ENCODE measurements at regions not wholly inside any gene's neighbourhood (a gene's known extent, or its start where the extent isn't known, plus 50 kb on each side); places are given as distances from the start of the nearest gene placed in this dataset.

GRCh38 chr2:163200741-163201140 lies 362.2 kb upstream of the KCNH7 start:
- Histone ChIP-seq H3K27ac (no peak overlapping the region), H3K4me3 (no peak overlapping the region), H3K36me3 (no peaks in the 10 kb centered on the region), H3K4me1 (no peaks in the 10 kb centered on the region), H3K9me3 (no peaks in the 10 kb centered on the region), H3K27me3 (no peaks in the 10 kb centered on the region)
- intact Hi-C loops (cut with DNase I) = no loop called here
- no peak for DNase-seq (ENCODE audit: low spot score in 2 of 2)
- TF ChIP-seq, protein P1, sequence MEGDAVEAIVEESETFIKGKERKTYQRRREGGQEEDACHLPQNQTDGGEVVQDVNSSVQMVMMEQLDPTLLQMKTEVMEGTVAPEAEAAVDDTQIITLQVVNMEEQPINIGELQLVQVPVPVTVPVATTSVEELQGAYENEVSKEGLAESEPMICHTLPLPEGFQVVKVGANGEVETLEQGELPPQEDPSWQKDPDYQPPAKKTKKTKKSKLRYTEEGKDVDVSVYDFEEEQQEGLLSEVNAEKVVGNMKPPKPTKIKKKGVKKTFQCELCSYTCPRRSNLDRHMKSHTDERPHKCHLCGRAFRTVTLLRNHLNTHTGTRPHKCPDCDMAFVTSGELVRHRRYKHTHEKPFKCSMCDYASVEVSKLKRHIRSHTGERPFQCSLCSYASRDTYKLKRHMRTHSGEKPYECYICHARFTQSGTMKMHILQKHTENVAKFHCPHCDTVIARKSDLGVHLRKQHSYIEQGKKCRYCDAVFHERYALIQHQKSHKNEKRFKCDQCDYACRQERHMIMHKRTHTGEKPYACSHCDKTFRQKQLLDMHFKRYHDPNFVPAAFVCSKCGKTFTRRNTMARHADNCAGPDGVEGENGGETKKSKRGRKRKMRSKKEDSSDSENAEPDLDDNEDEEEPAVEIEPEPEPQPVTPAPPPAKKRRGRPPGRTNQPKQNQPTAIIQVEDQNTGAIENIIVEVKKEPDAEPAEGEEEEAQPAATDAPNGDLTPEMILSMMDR (IDR thresholded peaks at IDR 0.05) = no peak

- H3K36me3 ChIP-seq = no peaks in the 10 kb centered on the region
- H3K27ac ChIP-seq = no peak overlapping the region
- no peak overlapping the region for H3K4me3 ChIP-seq
- H3K9me3 ChIP-seq = no peaks in the 10 kb centered on the region
- intact Hi-C loops (cut with DNase I) = no loop called here
- TF ChIP-seq, protein P1 (IDR thresholded peaks at IDR 0.05) = no peak
- no peaks in the 10 kb centered on the region for H3K4me1 ChIP-seq
- no peaks in the 10 kb centered on the region for H3K27me3 ChIP-seq
- DNase-seq (ENCODE audit: low spot score in 2 of 2) = no peak
Observed at GRCh38 chr2:163198972-163199371, 360.4 kb upstream of the KCNH7 start.

DNA sequence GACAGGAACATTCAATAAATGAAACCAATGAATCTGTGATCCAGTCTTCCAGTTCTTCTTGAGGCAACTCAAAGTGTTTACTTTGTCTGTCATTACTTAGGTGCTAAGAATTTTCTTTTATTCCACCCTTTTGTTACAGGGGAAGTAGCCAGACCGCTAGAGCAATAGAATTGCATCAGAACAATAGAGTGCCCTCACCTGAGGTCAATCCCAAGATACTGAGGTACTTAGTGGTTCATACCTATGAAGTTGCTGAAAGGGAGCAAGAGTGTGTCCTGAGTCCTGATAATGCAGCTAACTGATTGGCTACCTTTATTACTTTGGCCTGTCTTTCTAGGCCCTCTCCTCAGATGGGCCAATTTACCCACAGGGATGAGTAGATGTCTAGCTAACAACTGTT lies 359.4 kb upstream of the KCNH7 start:
- no peaks in the 10 kb centered on the region for H3K4me1 ChIP-seq
- no peaks in the 10 kb centered on the region for H3K36me3 ChIP-seq
- intact Hi-C loops (cut with DNase I) = no loop called here
- H3K27me3 ChIP-seq = no peaks in the 10 kb centered on the region
- no peaks in the 10 kb centered on the region for H3K9me3 ChIP-seq
- DNase-seq (ENCODE audit: low spot score in 2 of 2) = no peak
- no peak overlapping the region for H3K27ac ChIP-seq
- H3K4me3 ChIP-seq = no peak overlapping the region
- TF ChIP-seq, protein P1 (IDR thresholded peaks at IDR 0.05) = no peak

- intact Hi-C loops (cut with DNase I) = loop anchor here (5.0 kb wide), 1 partner anchor 1236 kb away; no protein-coding TSS in a partner anchor
- TF ChIP-seq, protein P1 (IDR thresholded peaks at IDR 0.05) = peak; percentile 10 to 63 (median 41)
Observed at GRCh38 chr2:163191372-163191771, 352.8 kb upstream of the KCNH7 start.

GRCh38 chr2:163187995-163188655 lies 349.6 kb upstream of the KCNH7 start:
- no peaks in the 10 kb centered on the region for H3K36me3 ChIP-seq
- intact Hi-C loops (cut with DNase I) = no loop called here
- TF ChIP-seq, protein P1 (IDR thresholded peaks at IDR 0.05) = no peak
- no peaks in the 10 kb centered on the region for H3K27me3 ChIP-seq
- no peak for DNase-seq (ENCODE audit: low spot score in 2 of 2)
- no peaks in the 10 kb centered on the region for H3K9me3 ChIP-seq
- H3K27ac ChIP-seq = no peak overlapping the region
- H3K4me3 ChIP-seq = no peak overlapping the region
- no peaks in the 10 kb centered on the region for H3K4me1 ChIP-seq

More at GRCh38 chr2:163191372-163191771, 352.8 kb upstream of the KCNH7 start:
- Histone ChIP-seq H3K36me3 (no peaks in the 10 kb centered on the region), H3K4me3 (no peak overlapping the region), H3K4me1 (no peaks in the 10 kb centered on the region), H3K27ac (no peak overlapping the region), H3K9me3 (no peaks in the 10 kb centered on the region), H3K27me3 (no peaks in the 10 kb centered on the region)
- no peak for DNase-seq (ENCODE audit: low spot score in 2 of 2)

Measured in ascending aorta (tissue), 2 donors.